ENCODE measurements at regions not wholly inside any gene's neighbourhood (a gene's known extent, or its start where the extent isn't known, plus 50 kb on each side); places are given as distances from the start of the nearest gene placed in this dataset.
A peak's percentile ranks its signal among the peaks of the same experiment; 100 is the strongest.

- in situ Hi-C loops (cut with HindIII; ENCODE audit: low pct_unique_long_range_greater_than_20kb, low sequenced_read_pairs) = no loop called here
- DNase-seq (ENCODE audit: low read depth in 1 of 2, low spot score in 1 of 2) = no peak
- TF ChIP-seq JUND (IDR thresholded peaks at IDR 0.05; ENCODE audit: low read depth) = no peak
Observed at GRCh38 chr6:1509241-1509640, 100.5 kb upstream of the FOXC1 start.

DNA sequence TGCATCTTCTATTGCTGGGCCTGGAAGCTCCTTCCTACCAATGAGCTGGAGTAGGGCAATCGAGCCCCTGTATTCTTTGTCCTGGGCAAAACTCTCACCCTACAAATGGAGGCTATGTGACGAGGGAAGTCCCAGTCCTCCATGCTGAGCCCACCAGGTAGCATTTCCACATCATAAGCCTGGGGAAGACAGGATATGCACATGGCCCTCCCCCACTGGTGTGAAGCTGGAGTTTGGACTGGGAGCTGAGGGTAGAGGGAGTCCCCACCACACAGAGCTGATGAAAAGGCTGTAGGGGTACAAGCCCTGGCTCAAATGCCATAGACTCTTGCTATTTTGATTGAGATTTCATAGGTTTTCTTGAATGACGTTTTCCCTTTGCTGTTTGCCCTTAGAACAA is 99.5 kb upstream of the FOXC1 start:
- no peak for TF ChIP-seq JUND (IDR thresholded peaks at IDR 0.05; ENCODE audit: low read depth)
- in situ Hi-C loops (cut with HindIII; ENCODE audit: low pct_unique_long_range_greater_than_20kb, low sequenced_read_pairs) = no loop called here
- no peak for DNase-seq (ENCODE audit: low read depth in 1 of 2, low spot score in 1 of 2)

- no peak for DNase-seq (ENCODE audit: low read depth in 1 of 2, low spot score in 1 of 2)
- no peak for TF ChIP-seq JUND (IDR thresholded peaks at IDR 0.05; ENCODE audit: low read depth)
- in situ Hi-C loops (cut with HindIII; ENCODE audit: low pct_unique_long_range_greater_than_20kb, low sequenced_read_pairs) = no loop called here
Observed at GRCh38 chr6:1513215-1513780, 96.4 kb upstream of the FOXC1 start.

GRCh38 chr6:1514078-1514477 is 95.6 kb upstream of the FOXC1 start:
- TF ChIP-seq JUND (IDR thresholded peaks at IDR 0.05; ENCODE audit: low read depth) = no peak
- in situ Hi-C loops (cut with HindIII; ENCODE audit: low pct_unique_long_range_greater_than_20kb, low sequenced_read_pairs) = no loop called here
- no peak for DNase-seq (ENCODE audit: low read depth in 1 of 2, low spot score in 1 of 2)

GRCh38 chr6:1515280-1515679 is 94.4 kb upstream of the FOXC1 start:
- in situ Hi-C loops (cut with HindIII; ENCODE audit: low pct_unique_long_range_greater_than_20kb, low sequenced_read_pairs) = no loop called here
- DNase-seq (ENCODE audit: low read depth in 1 of 2, low spot score in 1 of 2) = no peak
- TF ChIP-seq JUND (IDR thresholded peaks at IDR 0.05; ENCODE audit: low read depth) = no peak

GRCh38 chr6:1515781-1516180 is 93.9 kb upstream of the FOXC1 start:
- no peak for DNase-seq (ENCODE audit: low read depth in 1 of 2, low spot score in 1 of 2)
- in situ Hi-C loops (cut with HindIII; ENCODE audit: low pct_unique_long_range_greater_than_20kb, low sequenced_read_pairs) = no loop called here
- TF ChIP-seq JUND (IDR thresholded peaks at IDR 0.05; ENCODE audit: low read depth) = no peak

- in situ Hi-C loops (cut with HindIII; ENCODE audit: low pct_unique_long_range_greater_than_20kb, low sequenced_read_pairs) = no loop called here
- DNase-seq (ENCODE audit: low read depth in 1 of 2, low spot score in 1 of 2) = no peak
- no peak for TF ChIP-seq JUND (IDR thresholded peaks at IDR 0.05; ENCODE audit: low read depth)
Observed at GRCh38 chr6:1516742-1517520, 92.8 kb upstream of the FOXC1 start.

- TF ChIP-seq JUND (IDR thresholded peaks at IDR 0.05; ENCODE audit: low read depth) = no peak
- in situ Hi-C loops (cut with HindIII; ENCODE audit: low pct_unique_long_range_greater_than_20kb, low sequenced_read_pairs) = no loop called here
- DNase-seq (ENCODE audit: low read depth in 1 of 2, low spot score in 1 of 2) = no peak
Observed at GRCh38 chr6:1518855-1519254, 90.9 kb upstream of the FOXC1 start.

GRCh38 chr6:1519597-1519996 is 90.1 kb upstream of the FOXC1 start:
- DNase-seq (ENCODE audit: low read depth in 1 of 2, low spot score in 1 of 2) = no peak
- in situ Hi-C loops (cut with HindIII; ENCODE audit: low pct_unique_long_range_greater_than_20kb, low sequenced_read_pairs) = no loop called here
- TF ChIP-seq JUND (IDR thresholded peaks at IDR 0.05; ENCODE audit: low read depth) = no peak

DNA sequence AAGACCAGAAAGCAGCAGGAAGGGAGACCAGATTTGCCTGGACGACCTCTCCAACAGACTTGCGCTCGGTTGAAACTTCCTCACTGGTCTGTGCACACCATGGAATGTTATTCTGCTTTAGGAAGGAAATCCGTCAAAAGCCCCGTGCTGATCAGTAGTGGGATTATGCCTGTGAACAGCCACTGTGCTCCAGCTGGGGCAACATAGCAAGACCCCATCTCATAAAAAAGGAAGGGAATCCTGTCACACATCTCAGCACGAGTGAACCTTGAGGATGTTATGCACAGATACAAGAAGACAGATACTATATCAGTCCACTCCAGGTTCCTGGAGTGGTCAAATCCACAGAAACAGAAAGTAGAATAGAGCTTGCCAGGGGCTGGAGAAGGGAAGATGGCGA is 86.9 kb upstream of the FOXC1 start:
- no peak for DNase-seq (ENCODE audit: low read depth in 1 of 2, low spot score in 1 of 2)
- in situ Hi-C loops (cut with HindIII; ENCODE audit: low pct_unique_long_range_greater_than_20kb, low sequenced_read_pairs) = no loop called here
- no peak for TF ChIP-seq JUND (IDR thresholded peaks at IDR 0.05; ENCODE audit: low read depth)

DNA sequence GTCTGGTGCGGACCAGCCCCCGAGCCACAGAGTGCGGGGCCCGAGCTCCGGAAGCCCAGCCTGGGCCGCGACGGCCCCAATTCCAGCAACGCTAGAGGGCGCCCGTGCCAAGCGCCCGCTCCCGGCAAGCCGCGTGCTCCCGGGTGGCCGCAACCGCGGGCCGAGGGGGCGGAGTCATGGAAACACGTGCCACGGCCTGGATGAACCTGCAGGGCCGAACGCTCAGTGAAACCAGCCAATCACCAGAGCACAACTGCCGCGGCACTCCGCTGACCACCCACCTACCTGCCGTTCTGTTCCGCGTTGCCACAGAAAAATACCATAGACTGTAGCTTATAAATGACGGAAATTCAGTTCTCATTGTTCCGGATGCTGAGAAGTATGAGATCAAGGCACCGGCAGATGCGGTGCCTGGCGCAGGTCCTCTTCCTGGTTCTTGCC is 85.7 kb upstream of the FOXC1 start:
- DNase-seq (ENCODE audit: low read depth in 1 of 2, low spot score in 1 of 2) = no peak
- TF ChIP-seq JUND (IDR thresholded peaks at IDR 0.05; ENCODE audit: low read depth) = no peak
- in situ Hi-C loops (cut with HindIII; ENCODE audit: low pct_unique_long_range_greater_than_20kb, low sequenced_read_pairs) = no loop called here

GRCh38 chr6:1525364-1526038 is 84.2 kb upstream of the FOXC1 start:
- no peak for TF ChIP-seq JUND (IDR thresholded peaks at IDR 0.05; ENCODE audit: low read depth)
- DNase-seq (ENCODE audit: low read depth in 1 of 2, low spot score in 1 of 2) = peak in 1 of 2 experiments; percentile 6
- in situ Hi-C loops (cut with HindIII; ENCODE audit: low pct_unique_long_range_greater_than_20kb, low sequenced_read_pairs) = no loop called here

GRCh38 chr6:1526398-1527072 is 83.2 kb upstream of the FOXC1 start:
- in situ Hi-C loops (cut with HindIII; ENCODE audit: low pct_unique_long_range_greater_than_20kb, low sequenced_read_pairs) = no loop called here
- DNase-seq (ENCODE audit: low read depth in 1 of 2, low spot score in 1 of 2) = no peak
- no peak for TF ChIP-seq JUND (IDR thresholded peaks at IDR 0.05; ENCODE audit: low read depth)
